GM12878 (cell line): ENCODE measurements at regions not wholly inside any gene's neighbourhood (a gene's known extent, or its start where the extent isn't known, plus 50 kb on each side); places are given as distances from the start of the nearest gene placed in this dataset.

Experiments
- ATAC-seq: fragments of 200-7000 bp; cut with Tn5 transposase; 3 replicates; pipeline ENCODE4 v1.9.1; 2020; ENCODE audit warnings: mild to moderate bottlenecking, moderate library complexity
- BruUV-seq: library from RNA; stranded (reverse); fragments of 400-500 nt; replicated peaks from 2 replicates; lab custom pipeline; 2021; lab: Mats Ljungman, UMichigan
- CTCF ChIA-PET: fragments of 300-600 bp; sonication (Branson Sonifier 250); formaldehyde crosslinking; extraction: SDS; loops from one replicate; lab custom pipeline; 2021; ENCODE audit warnings: inconsistent platforms; lab: Yijun Ruan, JAX
- POLR2A ChIA-PET: fragments of 350-600 bp; formaldehyde crosslinking; extraction: SDS; loops from one replicate; lab custom pipeline; 2021; ENCODE audit warnings: inconsistent platforms; lab: Charles Lee
- RAD21 ChIA-PET: fragments of 300-600 bp; sonication (Branson Sonifier 250); formaldehyde crosslinking; loops from one replicate; lab custom pipeline; 2023; ENCODE audit warnings: antibody characterized with exemption; ENCODE audit not compliant: unreplicated experiment; lab: Charles Lee
- SMC1A ChIA-PET: fragments of 300-600 bp; sonication (Branson Sonifier 250); formaldehyde crosslinking; loops from one replicate; lab custom pipeline; 2023; ENCODE audit not compliant: unreplicated experiment, uncharacterized antibody; lab: Charles Lee
- DNase-seq: peaks from one replicate; pipeline ENCODE4 v3.0.0-alpha.2; 2011; ENCODE audit warnings: low read depth, low spot score
- FAIRE-seq: peaks from 3 replicates; lab custom pipeline; 2011; peaks lifted over from hg19 to GRCh38; lab: Jason Lieb, UNC
- H2AFZ ChIP-seq: 2 replicates; pipeline ENCODE4 v1.6.0; 2011; ENCODE audit warnings: low read depth, low read length, control low read depth; ENCODE audit not compliant: control insufficient read depth
- H3K27ac ChIP-seq: 2 replicates; pipeline ENCODE4 v1.5.1; 2011; ENCODE audit warnings: control low read depth; ENCODE audit not compliant: control insufficient read depth, insufficient read depth
- H3K27me3 ChIP-seq, 2 experiments: replicated peaks in 1 of 2; 2 replicates each; pipeline versions ENCODE4 v1.6.0 to v1.6.1; 2011; ENCODE audit warnings: low read length in 1 of 2; ENCODE audit not compliant: control insufficient read depth in 2 of 2, insufficient read depth in 2 of 2
- H3K36me3 ChIP-seq, 2 experiments: 2 replicates each; pipeline ENCODE4 v1.5.1; 2011; ENCODE audit warnings: low read length in 1 of 2; ENCODE audit not compliant: control insufficient read depth in 2 of 2, insufficient read depth in 2 of 2
- H3K4me1 ChIP-seq: 2 replicates; pipeline ENCODE4 v1.6.1; 2011; ENCODE audit warnings: mild to moderate bottlenecking, low read length, moderate library complexity, mixed read lengths; ENCODE audit not compliant: control insufficient read depth, insufficient read depth
- H3K4me2 ChIP-seq: 2 replicates; pipeline ENCODE4 v1.6.0; 2011; ENCODE audit warnings: control low read depth; ENCODE audit not compliant: control insufficient read depth, insufficient read depth
- H3K4me3 ChIP-seq: fragments of 200-600 bp; sonication (generic); 2 replicates; pipeline ENCODE4 v1.5.1; 2016
- H3K79me2 ChIP-seq: 2 replicates; pipeline ENCODE4 v1.6.0; 2011; ENCODE audit warnings: low read length; ENCODE audit not compliant: control insufficient read depth, insufficient read depth
- H3K9ac ChIP-seq: 2 replicates; pipeline ENCODE4 v1.8.0; 2011; ENCODE audit warnings: low read length, control low read depth, mixed read lengths; ENCODE audit not compliant: control insufficient read depth, insufficient read depth
- H3K9me3 ChIP-seq: replicated peaks from 3 replicates; pipeline ENCODE4 v1.5.1; 2011; ENCODE audit warnings: mild to moderate bottlenecking, low read length; ENCODE audit not compliant: control insufficient read depth, insufficient read depth
- H4K20me1 ChIP-seq: 2 replicates; pipeline ENCODE4 v1.6.0; 2011; ENCODE audit not compliant: control insufficient read depth, insufficient read depth
- CEBPB ChIP-seq, 2 experiments: fragments of 150-350 bp in 1 of 2; IDR thresholded peaks; 2 replicates each; pipeline ENCODE4 v1.6.1; 2012 to 2014; ENCODE audit warnings: low read depth in 2 of 2, low read length in 2 of 2, borderline replicate concordance in 1 of 2, inconsistent platforms in 1 of 2
- CHD1 ChIP-seq: IDR thresholded peaks from 2 replicates; pipeline ENCODE4 v1.6.1; 2012; ENCODE audit warnings: low read depth, low read length, improper control_type of control experiment
- MTA2 ChIP-seq: fragments of 450-650 bp; IDR thresholded peaks from 2 replicates; pipeline ENCODE4 v1.6.1; 2016; ENCODE audit warnings: low read depth, mild to moderate bottlenecking, moderate library complexity
- SMAD5 ChIP-seq: IDR thresholded peaks from 2 replicates; pipeline ENCODE4 v1.6.1; 2016; ENCODE audit warnings: antibody characterized with exemption, low read depth
- TCF7 ChIP-seq: IDR thresholded peaks from 2 replicates; pipeline ENCODE4 v1.6.1; 2014; ENCODE audit warnings: antibody characterized with exemption, borderline replicate concordance
- ZBED1 ChIP-seq: IDR thresholded peaks from 2 replicates; pipeline ENCODE4 v1.6.1; 2016; ENCODE audit warnings: borderline replicate concordance
- ZNF217 ChIP-seq: fragments of 450-650 bp; IDR thresholded peaks from 2 replicates; pipeline ENCODE4 v1.6.1; 2017; ENCODE audit warnings: antibody characterized with exemption, mild to moderate bottlenecking
- ZNF687 ChIP-seq: fragments of 450-650 bp; IDR thresholded peaks from 2 replicates; pipeline ENCODE4 v1.6.1; 2017; ENCODE audit warnings: mild to moderate bottlenecking, moderate library complexity
- WGBS: methylation state at CpG from one replicate; pipeline ENCODE4 v1.1.6; 2016; ENCODE audit warnings: low lambda C conversion rate; ENCODE audit not compliant: insufficient replicate concordance, insufficient coverage; ENCODE audit errors: missing lambda C conversion rate; 5-methylcytosine and 5-hydroxymethylcytosine counted together
- in situ Hi-C: fragments of 300-500 bp; cut with MboI; formaldehyde crosslinking; loops from 9 replicates; pipeline ENCODE4 v1.14.3; 2018; ENCODE audit warnings: mixed read lengths
- intact Hi-C: fragments of 100-400 bp; cut with micrococcal nuclease; formaldehyde crosslinking; loops from one replicate; pipeline ENCODE4 v1.14.2; 2022; ENCODE audit not compliant: unreplicated experiment
- TF ChIP-seq, protein P1 (sequence below): IDR thresholded peaks from 2 replicates; pipeline ENCODE4 v1.6.1; 2012; ENCODE audit warnings: improper control_type of control experiment, low read depth, low read length; ENCODE audit not compliant: insufficient replicate concordance
- TF ChIP-seq, protein P2 (sequence below): fragments of 450-650 bp; formaldehyde crosslinking; IDR thresholded peaks from 2 replicates; pipeline ENCODE4 v1.4.0; 2022; ENCODE audit warnings: mild to moderate bottlenecking, moderate library complexity
- TF ChIP-seq, protein P3 (sequence below): fragments of 450-650 bp; IDR thresholded peaks from 2 replicates; pipeline ENCODE4 v1.6.1; 2017; ENCODE audit warnings: low read depth, mild to moderate bottlenecking, moderate library complexity

DNA sequence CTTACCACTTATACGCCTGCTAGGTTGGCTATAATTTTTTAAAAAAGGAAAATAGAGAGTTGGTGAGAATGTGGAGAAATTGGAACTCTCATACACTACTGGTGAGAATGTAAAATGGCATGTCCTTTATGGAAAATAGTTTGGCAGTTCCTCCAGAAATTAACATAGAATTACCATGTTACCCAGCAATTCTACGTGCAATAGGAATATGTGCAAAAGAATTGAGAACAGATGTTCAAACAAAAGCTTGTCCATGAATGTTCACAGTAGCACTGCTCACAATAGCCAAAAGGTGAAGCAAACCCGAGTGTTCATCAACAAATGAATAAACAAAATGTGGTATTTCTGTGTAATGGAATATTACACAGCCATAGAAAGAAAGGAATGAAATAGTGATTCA lies 592.2 kb downstream of the DHX35 start:
- ChIA-PET POLR2A (no interaction called here), SMC1A (interaction anchor here (0.7 kb wide), 1 partner anchor 285 kb away, joined by 3 read pairs; no protein-coding TSS in a partner anchor), CTCF (no interaction called here), RAD21 (no interaction called here)
- H3K4me3 ChIP-seq: no peak overlapping the region
- H3K4me2 ChIP-seq: no peak overlapping the region
- BruUV-seq: no TSS peak
- H3K27me3 ChIP-seq: no peaks in the 10 kb centered on the region
- H3K36me3 ChIP-seq: no peaks in the 10 kb centered on the region
- no peaks in the 10 kb centered on the region for H3K79me2 ChIP-seq
- intact Hi-C loops: no loop called here
- no peak for DNase-seq
- H4K20me1 ChIP-seq: no peaks in the 10 kb centered on the region
- 33% methylated on average over 3 of the region's 3 CpGs for WGBS
- FAIRE-seq: no peak
- in situ Hi-C loops: no loop called here
- no peaks in the 10 kb centered on the region for H3K9me3 ChIP-seq
- no peak overlapping the region for H2AFZ ChIP-seq
- no peaks in the 10 kb centered on the region for H3K4me1 ChIP-seq
- H3K9ac ChIP-seq: no peak overlapping the region
- ATAC-seq: no peak
- H3K27ac ChIP-seq: no peak overlapping the region
- no peak for TF ChIP-seq TCF7
- TF ChIP-seq MTA2: no peak
- TF ChIP-seq ZBED1: no peak
- TF ChIP-seq, protein P1, sequence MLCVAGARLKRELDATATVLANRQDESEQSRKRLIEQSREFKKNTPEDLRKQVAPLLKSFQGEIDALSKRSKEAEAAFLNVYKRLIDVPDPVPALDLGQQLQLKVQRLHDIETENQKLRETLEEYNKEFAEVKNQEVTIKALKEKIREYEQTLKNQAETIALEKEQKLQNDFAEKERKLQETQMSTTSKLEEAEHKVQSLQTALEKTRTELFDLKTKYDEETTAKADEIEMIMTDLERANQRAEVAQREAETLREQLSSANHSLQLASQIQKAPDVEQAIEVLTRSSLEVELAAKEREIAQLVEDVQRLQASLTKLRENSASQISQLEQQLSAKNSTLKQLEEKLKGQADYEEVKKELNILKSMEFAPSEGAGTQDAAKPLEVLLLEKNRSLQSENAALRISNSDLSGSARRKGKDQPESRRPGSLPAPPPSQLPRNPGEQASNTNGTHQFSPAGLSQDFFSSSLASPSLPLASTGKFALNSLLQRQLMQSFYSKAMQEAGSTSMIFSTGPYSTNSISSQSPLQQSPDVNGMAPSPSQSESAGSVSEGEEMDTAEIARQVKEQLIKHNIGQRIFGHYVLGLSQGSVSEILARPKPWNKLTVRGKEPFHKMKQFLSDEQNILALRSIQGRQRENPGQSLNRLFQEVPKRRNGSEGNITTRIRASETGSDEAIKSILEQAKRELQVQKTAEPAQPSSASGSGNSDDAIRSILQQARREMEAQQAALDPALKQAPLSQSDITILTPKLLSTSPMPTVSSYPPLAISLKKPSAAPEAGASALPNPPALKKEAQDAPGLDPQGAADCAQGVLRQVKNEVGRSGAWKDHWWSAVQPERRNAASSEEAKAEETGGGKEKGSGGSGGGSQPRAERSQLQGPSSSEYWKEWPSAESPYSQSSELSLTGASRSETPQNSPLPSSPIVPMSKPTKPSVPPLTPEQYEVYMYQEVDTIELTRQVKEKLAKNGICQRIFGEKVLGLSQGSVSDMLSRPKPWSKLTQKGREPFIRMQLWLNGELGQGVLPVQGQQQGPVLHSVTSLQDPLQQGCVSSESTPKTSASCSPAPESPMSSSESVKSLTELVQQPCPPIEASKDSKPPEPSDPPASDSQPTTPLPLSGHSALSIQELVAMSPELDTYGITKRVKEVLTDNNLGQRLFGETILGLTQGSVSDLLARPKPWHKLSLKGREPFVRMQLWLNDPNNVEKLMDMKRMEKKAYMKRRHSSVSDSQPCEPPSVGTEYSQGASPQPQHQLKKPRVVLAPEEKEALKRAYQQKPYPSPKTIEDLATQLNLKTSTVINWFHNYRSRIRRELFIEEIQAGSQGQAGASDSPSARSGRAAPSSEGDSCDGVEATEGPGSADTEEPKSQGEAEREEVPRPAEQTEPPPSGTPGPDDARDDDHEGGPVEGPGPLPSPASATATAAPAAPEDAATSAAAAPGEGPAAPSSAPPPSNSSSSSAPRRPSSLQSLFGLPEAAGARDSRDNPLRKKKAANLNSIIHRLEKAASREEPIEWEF: no peak
- TF ChIP-seq ZNF687: no peak
- TF ChIP-seq ZNF217: no peak
- TF ChIP-seq CHD1: no peak
- TF ChIP-seq CEBPB (IDR thresholded peaks at IDR 0.05; ENCODE audit: borderline replicate concordance in 1 of 2, low read depth in 2 of 2, low read length in 2 of 2): no peak
- no peak for TF ChIP-seq SMAD5
- TF ChIP-seq, protein P2, sequence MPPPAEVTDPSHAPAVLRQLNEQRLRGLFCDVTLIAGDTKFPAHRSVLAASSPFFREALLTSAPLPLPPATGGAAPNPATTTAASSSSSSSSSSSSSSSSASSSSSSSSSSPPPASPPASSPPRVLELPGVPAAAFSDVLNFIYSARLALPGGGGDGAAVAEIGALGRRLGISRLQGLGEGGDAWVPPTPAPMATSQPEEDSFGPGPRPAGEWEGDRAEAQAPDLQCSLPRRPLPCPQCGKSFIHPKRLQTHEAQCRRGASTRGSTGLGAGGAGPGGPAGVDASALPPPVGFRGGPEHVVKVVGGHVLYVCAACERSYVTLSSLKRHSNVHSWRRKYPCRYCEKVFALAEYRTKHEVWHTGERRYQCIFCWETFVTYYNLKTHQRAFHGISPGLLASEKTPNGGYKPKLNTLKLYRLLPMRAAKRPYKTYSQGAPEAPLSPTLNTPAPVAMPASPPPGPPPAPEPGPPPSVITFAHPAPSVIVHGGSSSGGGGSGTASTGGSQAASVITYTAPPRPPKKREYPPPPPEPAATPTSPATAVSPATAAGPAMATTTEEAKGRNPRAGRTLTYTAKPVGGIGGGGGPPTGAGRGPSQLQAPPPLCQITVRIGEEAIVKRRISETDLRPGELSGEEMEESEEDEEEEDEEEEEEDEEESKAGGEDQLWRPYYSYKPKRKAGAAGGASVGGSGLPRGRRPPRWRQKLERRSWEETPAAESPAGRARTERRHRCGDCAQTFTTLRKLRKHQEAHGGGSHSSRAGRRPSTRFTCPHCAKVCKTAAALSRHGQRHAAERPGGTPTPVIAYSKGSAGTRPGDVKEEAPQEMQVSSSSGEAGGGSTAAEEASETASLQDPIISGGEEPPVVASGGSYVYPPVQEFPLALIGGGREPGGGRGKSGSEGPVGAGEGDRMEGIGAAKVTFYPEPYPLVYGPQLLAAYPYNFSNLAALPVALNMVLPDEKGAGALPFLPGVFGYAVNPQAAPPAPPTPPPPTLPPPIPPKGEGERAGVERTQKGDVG (CRISPR knock-in tag): no peak
- TF ChIP-seq, protein P3, sequence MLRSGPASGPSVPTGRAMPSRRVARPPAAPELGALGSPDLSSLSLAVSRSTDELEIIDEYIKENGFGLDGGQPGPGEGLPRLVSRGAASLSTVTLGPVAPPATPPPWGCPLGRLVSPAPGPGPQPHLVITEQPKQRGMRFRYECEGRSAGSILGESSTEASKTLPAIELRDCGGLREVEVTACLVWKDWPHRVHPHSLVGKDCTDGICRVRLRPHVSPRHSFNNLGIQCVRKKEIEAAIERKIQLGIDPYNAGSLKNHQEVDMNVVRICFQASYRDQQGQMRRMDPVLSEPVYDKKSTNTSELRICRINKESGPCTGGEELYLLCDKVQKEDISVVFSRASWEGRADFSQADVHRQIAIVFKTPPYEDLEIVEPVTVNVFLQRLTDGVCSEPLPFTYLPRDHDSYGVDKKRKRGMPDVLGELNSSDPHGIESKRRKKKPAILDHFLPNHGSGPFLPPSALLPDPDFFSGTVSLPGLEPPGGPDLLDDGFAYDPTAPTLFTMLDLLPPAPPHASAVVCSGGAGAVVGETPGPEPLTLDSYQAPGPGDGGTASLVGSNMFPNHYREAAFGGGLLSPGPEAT: no peak
